Liver (tissue), 8 donors: ENCODE measurements at regions not wholly inside any gene's neighbourhood (a gene's known extent, or its start where the extent isn't known, plus 50 kb on each side); places are given as distances from the start of the nearest gene placed in this dataset.

ENCODE experiments used
- DNase-seq: peaks from one replicate; pipeline ENCODE4 v3.0.0-alpha.2; 2017; ENCODE audit warnings: low spot score
- H3K27ac ChIP-seq, 2 donors: one replicate each; pipeline ENCODE4 v1.7.0; 2013; ENCODE audit warnings: inconsistent platforms in 2 of 2, low read length in 2 of 2, control low read depth in 1 of 2, low read depth in 1 of 2, mild to moderate bottlenecking in 1 of 2
- H3K27me3 ChIP-seq, 4 donors: one replicate each; pipeline versions ENCODE4 v1.6.1 to v1.7.0; 2013; ENCODE audit warnings: low read length in 3 of 4, inconsistent platforms in 1 of 4, mild to moderate bottlenecking in 1 of 4, moderate library complexity in 1 of 4; ENCODE audit not compliant: control insufficient read depth in 4 of 4, insufficient read depth in 4 of 4
- H3K36me3 ChIP-seq, 4 donors: one replicate each; pipeline versions ENCODE4 v1.6.1 to v1.7.0; 2013; ENCODE audit warnings: low read length in 3 of 4, mild to moderate bottlenecking in 3 of 4, low read depth in 1 of 4, moderate library complexity in 1 of 4; ENCODE audit not compliant: control insufficient read depth in 4 of 4, insufficient read depth in 3 of 4
- H3K4me1 ChIP-seq, 4 donors: one replicate each; pipeline versions ENCODE4 v1.6.1 to v1.7.0; 2013; ENCODE audit warnings: low read length in 3 of 4, mild to moderate bottlenecking in 3 of 4, moderate library complexity in 1 of 4; ENCODE audit not compliant: control insufficient read depth in 4 of 4, insufficient read depth in 4 of 4
- H3K4me3 ChIP-seq, 3 donors: one replicate each; pipeline versions ENCODE4 v1.6.1 to v1.7.0; 2013; ENCODE audit warnings: low read length in 3 of 3, control low read depth in 1 of 3, low read depth in 1 of 3, mild to moderate bottlenecking in 1 of 3
- H3K9ac ChIP-seq, 2 donors: one replicate each; pipeline ENCODE4 v1.7.0; 2013; ENCODE audit warnings: low read length in 2 of 2, mild to moderate bottlenecking in 2 of 2, moderate library complexity in 2 of 2, control low read depth in 1 of 2, low read depth in 1 of 2
- H3K9me3 ChIP-seq, 4 donors: one replicate each; pipeline versions ENCODE4 v1.6.1 to v1.7.0; 2013; ENCODE audit warnings: low read length in 3 of 4; ENCODE audit not compliant: control insufficient read depth in 4 of 4
- ATF3 ChIP-seq: IDR thresholded peaks from 2 replicates; pipeline ENCODE4 v1.6.1; 2016; ENCODE audit warnings: antibody characterized with exemption
- CTCF ChIP-seq: fragments of 150-350 bp; IDR thresholded peaks from 2 replicates; pipeline ENCODE4 v1.5.1; 2017; ENCODE audit warnings: improper control_type of control experiment, low read depth, low read length; ENCODE audit not compliant: missing input control
- EGR1 ChIP-seq, 2 donors: IDR thresholded peaks; 2 replicates each; pipeline ENCODE4 v1.6.1; 2016 to 2018; ENCODE audit warnings: antibody characterized with exemption in 2 of 2, low read depth in 2 of 2
- FOXA2 ChIP-seq: IDR thresholded peaks from 2 replicates; pipeline ENCODE4 v1.6.1; 2016; ENCODE audit warnings: antibody characterized with exemption
- GABPA ChIP-seq, 2 donors: IDR thresholded peaks in 1 of 2; conservative IDR thresholded peaks in 1 of 2; 2 replicates each; pipeline ENCODE4 v1.6.1; 2016; ENCODE audit warnings: antibody characterized with exemption in 2 of 2, mild to moderate bottlenecking in 1 of 2, moderate library complexity in 1 of 2
- HNF4A ChIP-seq, 2 donors: conservative IDR thresholded peaks; 2 replicates each; pipeline ENCODE4 v1.6.1; 2016; ENCODE audit warnings: antibody characterized with exemption in 2 of 2, mild to moderate bottlenecking in 2 of 2
- HNF4G ChIP-seq: IDR thresholded peaks from 2 replicates; pipeline ENCODE4 v1.6.1; 2016; ENCODE audit warnings: antibody characterized with exemption
- JUND ChIP-seq, 2 donors: IDR thresholded peaks; 2 replicates each; pipeline ENCODE4 v1.6.1; 2016; ENCODE audit warnings: antibody characterized with exemption in 2 of 2
- NR2F2 ChIP-seq: IDR thresholded peaks from 2 replicates; pipeline ENCODE4 v1.6.1; 2016; ENCODE audit warnings: antibody characterized with exemption
- RAD21 ChIP-seq, 2 donors: IDR thresholded peaks; 2 replicates each; pipeline ENCODE4 v1.6.1; 2016; ENCODE audit warnings: antibody characterized with exemption in 2 of 2, mild to moderate bottlenecking in 2 of 2
- REST ChIP-seq: IDR thresholded peaks from 2 replicates; pipeline ENCODE4 v1.6.1; 2016; ENCODE audit warnings: antibody characterized with exemption, mild to moderate bottlenecking
- TAF1 ChIP-seq: conservative IDR thresholded peaks from 2 replicates; pipeline ENCODE4 v1.6.1; 2016; ENCODE audit warnings: antibody characterized with exemption, mild to moderate bottlenecking
- YY1 ChIP-seq: IDR thresholded peaks from 2 replicates; pipeline ENCODE4 v1.6.1; 2016; ENCODE audit warnings: antibody characterized with exemption, mild to moderate bottlenecking
- ZBTB33 ChIP-seq: IDR thresholded peaks from 2 replicates; pipeline ENCODE4 v1.6.1; 2016; ENCODE audit warnings: antibody characterized with exemption
- WGBS: extraction: QIAGEN DNeasy Blood & Tissue Kit; methylation state at CpG from one replicate; pipeline ENCODE4 v1.1.7; 2013; 5-methylcytosine and 5-hydroxymethylcytosine counted together
- donor health status: healthy.
- donor health status: healthy.
- donor health status: healthy.
- donor health status: healthy.
- donor health status: healthy.

GRCh38 chr11:91854171-91854570, 370.4 kb upstream of the FAT3 start:
- Histone ChIP-seq H3K27me3 (no peaks in the 10 kb centered on the region), H3K27ac (no peak overlapping the region), H3K4me1 (no peaks in the 10 kb centered on the region), H3K4me3 (no peak overlapping the region), H3K9ac (no peak overlapping the region), H3K9me3 (no peaks in the 10 kb centered on the region), H3K36me3 (no peaks in the 10 kb centered on the region)
- TF ChIP-seq NR2F2 (no peak), JUND (IDR thresholded peaks at IDR 0.05) (no peak), YY1 (no peak), TAF1 (no peak), EGR1 (IDR thresholded peaks at IDR 0.05; ENCODE audit: low read depth in 2 of 2) (no peak), FOXA2 (no peak), REST (no peak), ZBTB33 (no peak), RAD21 (IDR thresholded peaks at IDR 0.05) (no peak), GABPA (IDR thresholded peaks at IDR 0.05 in 1 of 2, conservative IDR thresholded peaks at IDR 0.05 in 1 of 2) (no peak)
- no peak for DNase-seq

GRCh38 chr11:91851908-91852307, 372.7 kb upstream of the FAT3 start:
- H3K36me3 ChIP-seq: no peaks in the 10 kb centered on the region
- H3K9ac ChIP-seq: no peak overlapping the region
- H3K9me3 ChIP-seq: no peaks in the 10 kb centered on the region
- H3K4me1 ChIP-seq: no peaks in the 10 kb centered on the region
- no peak overlapping the region for H3K27ac ChIP-seq
- 91% methylated on average over 2 of the region's 2 CpGs for WGBS
- no peak for TF ChIP-seq EGR1 (IDR thresholded peaks at IDR 0.05; ENCODE audit: low read depth in 2 of 2)
- TF ChIP-seq NR2F2: no peak
- no peak for TF ChIP-seq TAF1
- TF ChIP-seq ATF3: no peak
- TF ChIP-seq FOXA2: no peak
- TF ChIP-seq CTCF: no peak
- no peak for TF ChIP-seq HNF4G
- no peak for TF ChIP-seq HNF4A (conservative IDR thresholded peaks at IDR 0.05)
- H3K4me3 ChIP-seq: no peak overlapping the region
- no peaks in the 10 kb centered on the region for H3K27me3 ChIP-seq
- DNase-seq: no peak
